AG09319 (cell line): ENCODE measurements at regions not wholly inside any gene's neighbourhood (a gene's known extent, or its start where the extent isn't known, plus 50 kb on each side); places are given as distances from the start of the nearest gene placed in this dataset.
"Not testable (repeated sequence)": the region's sequence is repeated elsewhere in the genome, so short reads cannot be mapped to it uniquely, and the experiment has no call there.

Experiments
- DNase-seq: peaks from one replicate; pipeline ENCODE4 v3.0.0-alpha.2; 2010; ENCODE audit warnings: low read depth; ENCODE audit errors: extremely low read depth
- TF ChIP-seq, protein P1 (sequence below): IDR thresholded peaks from 2 replicates; pipeline ENCODE4 v1.5.1; 2011; ENCODE audit warnings: low read depth, mild to moderate bottlenecking, inconsistent platforms, low read length, moderate library complexity

DNA sequence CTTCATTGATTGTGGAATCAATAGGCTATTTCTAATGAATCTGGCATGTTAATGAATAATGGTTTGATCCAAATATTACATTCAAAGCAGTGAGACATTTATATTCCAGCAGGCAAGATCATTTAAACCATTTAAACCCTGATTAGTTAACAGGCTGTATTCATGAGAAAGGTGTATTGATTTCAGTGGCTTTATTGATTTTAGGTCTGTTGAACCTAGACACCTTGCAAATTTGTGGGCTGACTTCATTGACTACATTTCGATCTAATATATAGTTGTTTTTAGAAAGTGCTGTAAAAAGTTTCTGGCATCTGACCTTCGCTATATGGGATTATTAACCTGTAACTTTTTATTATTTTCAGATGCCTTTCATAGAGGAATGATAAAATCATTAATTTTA, 900.1 kb upstream of the CITED2 start:
- TF ChIP-seq, protein P1, sequence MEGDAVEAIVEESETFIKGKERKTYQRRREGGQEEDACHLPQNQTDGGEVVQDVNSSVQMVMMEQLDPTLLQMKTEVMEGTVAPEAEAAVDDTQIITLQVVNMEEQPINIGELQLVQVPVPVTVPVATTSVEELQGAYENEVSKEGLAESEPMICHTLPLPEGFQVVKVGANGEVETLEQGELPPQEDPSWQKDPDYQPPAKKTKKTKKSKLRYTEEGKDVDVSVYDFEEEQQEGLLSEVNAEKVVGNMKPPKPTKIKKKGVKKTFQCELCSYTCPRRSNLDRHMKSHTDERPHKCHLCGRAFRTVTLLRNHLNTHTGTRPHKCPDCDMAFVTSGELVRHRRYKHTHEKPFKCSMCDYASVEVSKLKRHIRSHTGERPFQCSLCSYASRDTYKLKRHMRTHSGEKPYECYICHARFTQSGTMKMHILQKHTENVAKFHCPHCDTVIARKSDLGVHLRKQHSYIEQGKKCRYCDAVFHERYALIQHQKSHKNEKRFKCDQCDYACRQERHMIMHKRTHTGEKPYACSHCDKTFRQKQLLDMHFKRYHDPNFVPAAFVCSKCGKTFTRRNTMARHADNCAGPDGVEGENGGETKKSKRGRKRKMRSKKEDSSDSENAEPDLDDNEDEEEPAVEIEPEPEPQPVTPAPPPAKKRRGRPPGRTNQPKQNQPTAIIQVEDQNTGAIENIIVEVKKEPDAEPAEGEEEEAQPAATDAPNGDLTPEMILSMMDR, result no peak
- DNase-seq, result no peak

DNA sequence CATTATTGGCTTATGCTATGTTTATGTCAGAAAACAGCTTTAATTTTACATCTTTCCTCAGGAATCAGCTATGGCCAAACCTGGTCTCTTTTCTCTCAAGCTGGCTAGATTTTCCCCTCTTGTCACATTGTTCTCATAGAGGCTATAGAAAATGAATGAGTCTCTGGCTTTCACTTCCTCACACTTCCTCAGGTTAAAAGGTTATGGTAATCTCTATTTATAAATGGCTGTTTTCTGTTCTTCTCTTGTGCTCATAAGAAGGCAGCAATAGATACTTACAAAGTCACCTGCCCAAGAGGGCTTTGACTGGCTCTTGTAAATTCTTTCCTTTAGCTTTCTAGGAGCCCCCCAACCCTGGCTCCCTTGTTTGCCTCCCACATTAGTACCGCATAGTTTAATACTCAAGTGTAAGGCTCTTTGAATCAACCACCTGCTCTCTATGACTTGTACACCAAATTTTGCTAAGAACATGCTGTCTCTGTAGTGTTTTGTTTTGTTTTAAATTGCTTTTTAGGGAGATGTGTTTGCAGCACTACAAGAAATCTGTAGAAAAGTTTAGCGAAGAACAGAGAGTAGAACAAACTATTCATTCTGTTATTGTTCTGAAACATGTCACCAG, 897.4 kb upstream of the CITED2 start:
- DNase-seq, result no peak

DNA sequence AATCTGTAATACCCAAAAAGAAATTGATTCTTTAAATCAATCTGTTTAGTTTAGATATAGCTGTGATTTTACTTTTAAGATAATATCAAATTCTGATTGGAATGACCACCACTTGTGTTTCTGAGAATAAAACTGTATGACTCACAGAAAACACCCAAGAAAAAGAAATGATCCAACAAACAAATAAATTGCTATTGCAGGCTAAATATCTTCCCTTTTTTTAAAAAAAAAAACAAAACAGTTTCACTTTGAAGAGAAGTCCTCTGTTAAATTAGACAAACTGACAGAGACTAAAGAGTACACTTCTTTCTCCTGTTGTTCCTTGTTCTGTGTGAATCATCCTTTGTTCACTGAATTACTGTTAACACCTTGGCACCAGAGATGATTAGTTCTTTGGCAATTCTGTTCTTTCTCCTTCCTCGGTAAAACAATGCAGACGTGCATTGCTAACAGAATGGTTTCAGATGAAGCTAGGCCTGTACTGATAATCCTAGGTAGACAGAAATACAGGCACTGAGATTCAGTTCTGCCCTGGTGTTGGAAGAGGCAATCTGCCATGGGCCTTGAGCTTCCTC, 895.2 kb upstream of the CITED2 start:
- TF ChIP-seq, protein P1, result no peak
- no peak for DNase-seq

More for the DNA sequence above, 897.4 kb upstream of the CITED2 start:
- TF ChIP-seq, protein P1, result no peak

GRCh38 chr6:140264431-140264830, 890.0 kb upstream of the CITED2 start:
- no peak for DNase-seq
- TF ChIP-seq, protein P1, result no peak

DNA sequence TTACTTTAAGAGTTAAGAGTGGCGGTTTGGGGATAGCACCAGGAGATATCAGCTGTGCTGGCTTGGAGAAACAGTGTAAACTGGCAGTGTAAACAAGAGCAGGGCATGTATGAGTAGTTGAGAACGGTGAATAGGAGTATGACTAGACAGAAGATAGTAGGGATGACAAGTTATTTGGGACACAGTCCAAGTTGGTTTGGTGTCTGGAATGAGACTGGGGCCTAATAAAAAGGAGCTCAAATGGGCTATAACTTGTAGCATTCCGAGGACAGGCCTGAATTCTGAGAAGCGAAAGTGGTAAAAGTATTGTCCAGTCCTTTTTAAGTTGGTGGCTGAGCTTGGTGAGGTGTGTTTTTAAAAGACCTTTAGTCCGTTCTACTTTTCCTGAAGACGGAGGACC, 883.9 kb upstream of the CITED2 start:
- not testable (repeated sequence) for DNase-seq

- TF ChIP-seq, protein P1, result no peak
- DNase-seq, result no peak
Observed at GRCh38 chr6:140256248-140256647, 881.8 kb upstream of the CITED2 start.

DNA sequence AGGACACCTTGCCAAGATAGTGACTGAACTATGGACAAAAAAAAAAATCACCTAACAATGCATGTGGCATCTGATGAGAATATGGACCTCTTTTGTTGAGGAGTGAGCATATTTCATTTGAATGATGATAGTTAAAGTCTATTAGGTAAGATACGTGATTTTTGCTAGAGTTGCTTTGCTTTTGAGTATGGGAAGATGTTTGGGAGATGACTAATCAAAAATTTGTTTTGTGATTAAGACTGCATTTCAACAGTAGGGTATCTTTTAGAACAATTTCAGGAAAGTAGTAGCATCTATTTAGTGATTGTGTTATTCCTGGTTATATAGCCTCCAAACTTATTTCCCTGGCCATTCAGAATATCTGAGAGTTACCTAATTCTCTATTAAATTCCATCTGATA, 878.6 kb upstream of the CITED2 start:
- DNase-seq, result no peak
- TF ChIP-seq, protein P1, result no peak

DNA sequence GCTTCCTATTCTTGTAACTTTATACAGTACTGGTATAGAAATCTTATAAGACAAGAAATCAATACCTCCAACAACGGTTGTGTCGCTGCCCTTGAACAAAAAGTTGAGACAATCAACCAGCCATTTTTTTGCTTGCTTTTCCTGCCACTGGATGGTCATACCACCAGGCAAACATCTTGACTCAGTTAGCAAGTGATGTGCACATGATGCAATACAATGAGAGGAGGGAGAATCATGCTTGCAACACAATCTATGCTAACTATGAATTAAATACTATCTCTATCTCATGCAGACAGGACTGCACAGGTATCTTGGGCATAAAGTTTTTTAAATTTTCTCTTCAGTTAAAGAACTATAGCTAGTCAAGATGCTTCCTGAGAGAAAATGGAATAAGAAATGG, 877.7 kb upstream of the CITED2 start:
- TF ChIP-seq, protein P1, result no peak
- no peak for DNase-seq
